PC-3 (cell line): ENCODE measurements at regions not wholly inside any gene's neighbourhood (a gene's known extent, or its start where the extent isn't known, plus 50 kb on each side); places are given as distances from the start of the nearest gene placed in this dataset.

Experiments used
- ATAC-seq: fragments of 200-7000 bp; cut with Tn5 transposase; 2 replicates; pipeline ENCODE4 v1.9.1; 2020; ENCODE audit warnings: mild to moderate bottlenecking, moderate library complexity
- BruUV-seq: library from RNA; stranded (reverse); fragments of 400-500 nt; replicated peaks from 2 replicates; lab custom pipeline; 2021; lab: Mats Ljungman, UMichigan
- CTCF ChIA-PET: fragments of 300-600 bp; sonication (Branson Sonifier 250); formaldehyde crosslinking; loops from one replicate; lab custom pipeline; 2022; ENCODE audit warnings: antibody characterized with exemption; lab: Charles Lee
- POLR2A ChIA-PET: fragments of 300-600 bp; sonication (Branson Sonifier 250); formaldehyde crosslinking; loops from one replicate; lab custom pipeline; 2022; ENCODE audit warnings: antibody characterized with exemption; ENCODE audit not compliant: unreplicated experiment; lab: Charles Lee
- DNase-seq: peaks from one replicate; pipeline ENCODE4 v3.0.0-alpha.2; 2015
- H2AFZ ChIP-seq: fragments of 300-600 bp; sonication (generic); 2 replicates; pipeline ENCODE4 v1.6.0; 2016; ENCODE audit warnings: antibody characterized with exemption, low read length
- H3F3A ChIP-seq: fragments of 300-600 bp; sonication (generic); one replicate; pipeline ENCODE4 v1.6.0; 2017; ENCODE audit warnings: antibody characterized with exemption, low read length, control low read depth, mild to moderate bottlenecking; ENCODE audit not compliant: unreplicated experiment
- H3K27ac ChIP-seq: fragments of 300-600 bp; sonication (generic); 2 replicates; pipeline ENCODE4 v1.5.1; 2016; ENCODE audit warnings: mild to moderate bottlenecking, low read length
- H3K27me3 ChIP-seq: fragments of 300-600 bp; sonication (generic); 2 replicates; pipeline ENCODE4 v1.6.1; 2016; ENCODE audit warnings: low read length, mixed read lengths
- H3K36me3 ChIP-seq: fragments of 300-600 bp; sonication (generic); 2 replicates; pipeline ENCODE4 v1.6.1; 2016; ENCODE audit warnings: low read depth, mixed run types, low read length, mixed read lengths
- H3K4me1 ChIP-seq: fragments of 300-600 bp; sonication (generic); 2 replicates; pipeline ENCODE4 v1.5.1; 2016; ENCODE audit warnings: low read length; ENCODE audit not compliant: insufficient read depth
- H3K4me2 ChIP-seq: fragments of 300-600 bp; sonication (generic); 2 replicates; pipeline ENCODE4 v1.6.0; 2016; ENCODE audit warnings: low read length
- H3K4me3 ChIP-seq: fragments of 300-600 bp; sonication (generic); 2 replicates; pipeline ENCODE4 v1.5.1; 2016; ENCODE audit warnings: mild to moderate bottlenecking, low read length, mixed read lengths
- H3K79me2 ChIP-seq: fragments of 300-600 bp; sonication (generic); 2 replicates; pipeline ENCODE4 v1.6.1; 2017; ENCODE audit warnings: low read length, mixed read lengths
- H3K9ac ChIP-seq: fragments of 300-600 bp; sonication (generic); 2 replicates; pipeline ENCODE4 v1.6.0; 2016; ENCODE audit warnings: mild to moderate bottlenecking, low read length
- H3K9me2 ChIP-seq: fragments of 300-600 bp; sonication (generic); replicated peaks from 2 replicates; pipeline ENCODE4 v1.6.1; 2016; ENCODE audit warnings: mixed run types, low read length, mixed read lengths
- H3K9me3 ChIP-seq: fragments of 300-600 bp; sonication (generic); 2 replicates; pipeline ENCODE4 v1.6.1; 2016; ENCODE audit warnings: low read length, mixed read lengths
- H4K20me1 ChIP-seq: fragments of 300-600 bp; sonication (generic); 2 replicates; pipeline ENCODE4 v1.6.1; 2016; ENCODE audit warnings: low read length, mixed read lengths
- CTCF ChIP-seq: fragments of 300-600 bp; sonication (generic); conservative IDR thresholded peaks from 2 replicates; pipeline ENCODE4 v1.5.1; 2017; ENCODE audit warnings: antibody characterized with exemption, low read depth, mild to moderate bottlenecking, low read length
- EZH2 ChIP-seq: fragments of 300-600 bp; sonication (generic); IDR thresholded peaks from one replicate; pipeline ENCODE4 v1.6.1; 2017; ENCODE audit warnings: antibody characterized with exemption, mild to moderate bottlenecking, low read length; ENCODE audit not compliant: unreplicated experiment
- EZH2phosphoT487 ChIP-seq: fragments of 300-600 bp; sonication (generic); IDR thresholded peaks from 2 replicates; pipeline ENCODE4 v1.6.1; 2018; ENCODE audit warnings: mild to moderate bottlenecking, antibody characterized with exemption, low read length, borderline replicate concordance
- intact Hi-C: fragments of 100-400 bp; cut with micrococcal nuclease; formaldehyde crosslinking; loops from 2 replicates; pipeline ENCODE4 v1.9.0; 2023

- no peaks in the 10 kb centered on the region for H3K9me3 ChIP-seq
- no peak overlapping the region for H3K27ac ChIP-seq
- no peaks in the 10 kb centered on the region for H4K20me1 ChIP-seq
- TF ChIP-seq CTCF = no peak
- no peak for TF ChIP-seq EZH2
- TF ChIP-seq EZH2phosphoT487 = no peak
- intact Hi-C loops = no loop called here
- no peak overlapping the region for H3K4me3 ChIP-seq
- CTCF ChIA-PET = no interaction called here
- DNase-seq (no peak), ATAC-seq (no peak)
- H3K9me2 ChIP-seq = no peaks in the 10 kb centered on the region
- H3K4me2 ChIP-seq = no peak overlapping the region
- H3K9ac ChIP-seq = no peak overlapping the region
- H3K27me3 ChIP-seq = no peaks in the 10 kb centered on the region
- H3K79me2 ChIP-seq = no peaks in the 10 kb centered on the region
- H3F3A ChIP-seq = no peaks in the 10 kb centered on the region
- no TSS peak for BruUV-seq
- POLR2A ChIA-PET = no interaction called here
- no peaks in the 10 kb centered on the region for H3K4me1 ChIP-seq
- no peaks in the 10 kb centered on the region for H3K36me3 ChIP-seq
- no peak overlapping the region for H2AFZ ChIP-seq
These were observed 332.7 kb upstream of the CELF2 start for GRCh38 chr10:10684972-10685371.

GRCh38 chr10:10685566-10685965, 332.1 kb upstream of the CELF2 start:
- H3K27ac ChIP-seq = no peak overlapping the region
- no peaks in the 10 kb centered on the region for H3K79me2 ChIP-seq
- no peaks in the 10 kb centered on the region for H3K9me3 ChIP-seq
- no peaks in the 10 kb centered on the region for H3K27me3 ChIP-seq
- no peak overlapping the region for H2AFZ ChIP-seq
- no peaks in the 10 kb centered on the region for H3K4me1 ChIP-seq
- DNase-seq = no peak
- POLR2A ChIA-PET = no interaction called here
- no peak for TF ChIP-seq CTCF
- no peak for TF ChIP-seq EZH2phosphoT487
- TF ChIP-seq EZH2 = no peak
- H3K9ac ChIP-seq = no peak overlapping the region
- H3F3A ChIP-seq = no peaks in the 10 kb centered on the region
- H4K20me1 ChIP-seq = no peaks in the 10 kb centered on the region
- no peak for ATAC-seq
- H3K36me3 ChIP-seq = no peaks in the 10 kb centered on the region
- no peak overlapping the region for H3K4me3 ChIP-seq
- no peaks in the 10 kb centered on the region for H3K9me2 ChIP-seq
- BruUV-seq = no TSS peak
- CTCF ChIA-PET = no interaction called here
- intact Hi-C loops = no loop called here
- no peak overlapping the region for H3K4me2 ChIP-seq

- CTCF ChIA-PET = no interaction called here
- POLR2A ChIA-PET = no interaction called here
- intact Hi-C loops = no loop called here
These were observed 329.9 kb upstream of the CELF2 start for GRCh38 chr10:10687751-10688150.

More at GRCh38 chr10:10687751-10688150, 329.9 kb upstream of the CELF2 start:
- Histone ChIP-seq H2AFZ (no peak overlapping the region), H4K20me1 (no peaks in the 10 kb centered on the region), H3K9me2 (no peaks in the 10 kb centered on the region), H3K79me2 (no peaks in the 10 kb centered on the region), H3K4me2 (no peak overlapping the region), H3K4me3 (no peak overlapping the region), H3K9me3 (no peaks in the 10 kb centered on the region), H3K36me3 (no peaks in the 10 kb centered on the region), H3K27me3 (no peaks in the 10 kb centered on the region), H3K27ac (no peak overlapping the region), H3K4me1 (no peaks in the 10 kb centered on the region), H3F3A (no peaks in the 10 kb centered on the region), H3K9ac (no peak overlapping the region)
- TF ChIP-seq EZH2 (no peak), CTCF (no peak), EZH2phosphoT487 (no peak)
- ATAC-seq = no peak
- DNase-seq = no peak
- BruUV-seq = no TSS peak
